Stomach (tissue), 4 donors: ENCODE measurements at regions not wholly inside any gene's neighbourhood (a gene's known extent, or its start where the extent isn't known, plus 50 kb on each side); places are given as distances from the start of the nearest gene placed in this dataset.

Source experiments
- POLR2A ChIP-seq, 4 donors: fragments of 450-650 bp; IDR thresholded peaks; one replicate each; pipeline ENCODE4 v1.6.1; 2016; ENCODE audit warnings: antibody characterized with exemption in 4 of 4, control low read depth in 2 of 4, mild to moderate bottlenecking in 1 of 4, moderate library complexity in 1 of 4
- POLR2AphosphoS5 ChIP-seq, 3 donors: sonication (generic); formaldehyde crosslinking; IDR thresholded peaks; one replicate each; pipeline ENCODE4 v1.6.1; 2016; ENCODE audit warnings: antibody characterized with exemption in 3 of 3
- TF ChIP-seq, protein P1 (sequence below), 7 experiments: fragments of 450-650 bp in 4 of 7; fragments of 200-600 bp in 3 of 7; sonication (generic) in 3 of 7; IDR thresholded peaks; one replicate each; pipeline ENCODE4 v1.5.1; 2016 to 2019; ENCODE audit warnings: antibody characterized with exemption in 7 of 7, control low read depth in 2 of 7, mild to moderate bottlenecking in 1 of 7

DNA sequence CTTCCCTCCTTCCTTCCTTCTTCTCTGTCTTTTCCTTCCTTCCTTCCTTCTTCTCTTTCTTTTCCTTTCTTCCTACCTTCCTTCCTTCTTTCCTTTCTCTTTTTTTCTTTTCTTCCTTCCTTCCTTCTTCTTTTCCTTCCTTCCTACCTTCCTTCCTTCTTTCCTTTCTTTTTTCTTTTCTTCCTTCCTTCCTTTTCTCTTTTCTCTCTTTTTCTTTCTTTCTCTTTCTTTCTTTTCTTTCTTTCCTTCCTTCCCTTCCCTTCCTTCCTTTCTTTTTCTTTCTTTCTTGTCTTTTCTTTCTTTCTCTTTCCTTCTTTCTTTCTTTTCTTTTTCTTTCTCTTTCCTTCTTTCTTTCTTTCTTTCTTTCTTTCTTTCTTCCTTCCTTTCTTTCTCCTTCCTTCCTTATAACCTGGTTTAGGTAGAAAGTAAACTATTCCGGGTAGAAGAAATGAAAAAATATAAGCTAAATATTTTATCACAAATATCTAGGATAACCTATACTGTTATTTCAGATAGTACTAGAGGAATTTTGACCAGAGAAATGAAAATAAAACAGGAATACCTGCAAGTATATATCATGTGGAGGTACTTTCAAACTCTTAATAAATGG is 1741.8 kb upstream of the CDH9 start:
- TF ChIP-seq POLR2AphosphoS5 (IDR thresholded peaks at IDR 0.05) (no peak), POLR2A (IDR thresholded peaks at IDR 0.05) (no peak)
- TF ChIP-seq, protein P1, sequence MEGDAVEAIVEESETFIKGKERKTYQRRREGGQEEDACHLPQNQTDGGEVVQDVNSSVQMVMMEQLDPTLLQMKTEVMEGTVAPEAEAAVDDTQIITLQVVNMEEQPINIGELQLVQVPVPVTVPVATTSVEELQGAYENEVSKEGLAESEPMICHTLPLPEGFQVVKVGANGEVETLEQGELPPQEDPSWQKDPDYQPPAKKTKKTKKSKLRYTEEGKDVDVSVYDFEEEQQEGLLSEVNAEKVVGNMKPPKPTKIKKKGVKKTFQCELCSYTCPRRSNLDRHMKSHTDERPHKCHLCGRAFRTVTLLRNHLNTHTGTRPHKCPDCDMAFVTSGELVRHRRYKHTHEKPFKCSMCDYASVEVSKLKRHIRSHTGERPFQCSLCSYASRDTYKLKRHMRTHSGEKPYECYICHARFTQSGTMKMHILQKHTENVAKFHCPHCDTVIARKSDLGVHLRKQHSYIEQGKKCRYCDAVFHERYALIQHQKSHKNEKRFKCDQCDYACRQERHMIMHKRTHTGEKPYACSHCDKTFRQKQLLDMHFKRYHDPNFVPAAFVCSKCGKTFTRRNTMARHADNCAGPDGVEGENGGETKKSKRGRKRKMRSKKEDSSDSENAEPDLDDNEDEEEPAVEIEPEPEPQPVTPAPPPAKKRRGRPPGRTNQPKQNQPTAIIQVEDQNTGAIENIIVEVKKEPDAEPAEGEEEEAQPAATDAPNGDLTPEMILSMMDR (IDR thresholded peaks at IDR 0.05): no peak
